NCI-H2107 treated with DMSO at 0.1 percent for 48 hours (cell line): ENCODE measurements at regions not wholly inside any gene's neighbourhood (a gene's known extent, or its start where the extent isn't known, plus 50 kb on each side); places are given as distances from the start of the nearest gene placed in this dataset.

Source experiments
- DNase-seq: peaks from one replicate; lab custom pipeline; 2025; ENCODE audit not compliant: unreplicated experiment; lab: John Stamatoyannopoulos, UW

GRCh38 chr16:54490112-54490488 is 203.5 kb upstream of the IRX3 start:
- DNase-seq = no peak

DNA sequence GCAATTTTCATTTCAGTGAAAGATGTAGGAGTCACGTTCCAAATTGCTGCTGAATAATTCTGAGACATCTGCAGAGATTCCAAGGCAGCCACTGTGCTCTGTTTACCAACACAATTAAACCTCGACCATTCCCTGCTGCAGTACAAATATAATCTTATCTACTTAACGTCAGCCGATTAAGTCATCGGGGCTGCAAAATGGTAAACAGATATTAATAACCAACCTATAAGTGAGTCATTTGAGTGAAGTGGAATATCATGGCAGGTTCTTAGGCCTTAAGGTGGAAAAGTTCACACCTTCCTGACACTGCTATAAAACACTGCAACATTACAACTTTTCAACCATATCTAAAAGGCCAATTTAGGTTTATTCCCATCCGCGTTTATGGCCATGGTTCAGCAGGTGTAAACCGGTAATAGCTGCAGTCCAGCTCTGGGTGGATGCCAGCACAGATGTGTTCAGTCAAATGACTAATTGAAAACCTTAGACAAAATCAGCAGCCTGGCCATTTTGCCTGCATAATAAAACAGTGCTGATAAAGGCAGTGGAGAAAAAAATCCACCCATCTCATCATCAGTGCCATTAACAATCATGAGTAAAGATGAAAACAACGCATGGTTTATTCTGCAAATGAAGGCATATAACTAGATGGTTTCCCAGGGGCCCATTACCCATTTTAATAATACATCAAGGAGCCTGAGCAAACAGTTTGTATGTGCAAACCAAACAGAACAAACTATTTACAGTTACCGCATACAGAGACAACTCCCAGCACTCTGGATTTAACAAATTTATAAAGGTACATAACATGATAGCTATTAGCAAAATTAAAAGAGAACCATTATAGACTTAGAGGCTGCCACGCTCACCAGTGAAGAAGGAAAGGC is 202.9 kb upstream of the IRX3 start:
- DNase-seq = no peak

GRCh38 chr16:54488729-54489128 is 202.1 kb upstream of the IRX3 start:
- no peak for DNase-seq

GRCh38 chr16:54487933-54488332 is 201.3 kb upstream of the IRX3 start:
- no peak for DNase-seq

- DNase-seq = no peak
These were observed 198.1 kb upstream of the IRX3 start for GRCh38 chr16:54484700-54485099.

DNA sequence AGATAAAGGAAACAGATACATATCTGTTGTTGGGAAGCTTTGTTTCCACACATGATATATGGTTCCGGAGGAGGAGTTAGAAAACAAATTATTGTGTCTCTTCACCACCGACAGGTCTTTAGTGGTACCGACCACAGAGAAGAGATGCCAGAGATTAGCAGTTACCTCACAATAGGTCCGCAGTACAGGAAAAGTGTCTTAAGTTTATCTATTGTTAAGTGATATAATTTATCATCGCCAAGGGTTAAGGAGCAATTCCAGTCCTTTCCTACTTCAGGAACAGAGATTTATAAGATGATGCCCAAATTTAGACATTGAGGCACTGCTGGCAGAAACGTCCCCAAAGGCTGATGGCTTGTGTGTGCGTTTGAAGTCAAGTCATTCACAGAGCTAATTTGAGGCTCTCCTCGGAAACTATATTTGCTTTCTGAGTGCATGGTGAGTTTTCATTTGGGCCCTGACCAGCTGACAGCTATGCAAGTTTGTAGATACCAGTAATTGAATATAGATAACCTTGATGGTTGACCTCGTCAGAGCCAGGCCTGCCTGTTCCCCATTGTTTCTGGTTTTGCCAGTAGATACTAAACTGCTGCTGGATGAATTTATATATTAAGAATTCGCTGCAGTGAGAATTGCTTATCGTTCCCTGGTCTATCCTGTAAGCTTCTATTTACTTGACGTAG is 196.4 kb upstream of the IRX3 start:
- no peak for DNase-seq

- DNase-seq = no peak
These were observed 193.8 kb upstream of the IRX3 start for GRCh38 chr16:54480429-54480828.

GRCh38 chr16:54479546-54479945 is 193.0 kb upstream of the IRX3 start:
- no peak for DNase-seq

DNA sequence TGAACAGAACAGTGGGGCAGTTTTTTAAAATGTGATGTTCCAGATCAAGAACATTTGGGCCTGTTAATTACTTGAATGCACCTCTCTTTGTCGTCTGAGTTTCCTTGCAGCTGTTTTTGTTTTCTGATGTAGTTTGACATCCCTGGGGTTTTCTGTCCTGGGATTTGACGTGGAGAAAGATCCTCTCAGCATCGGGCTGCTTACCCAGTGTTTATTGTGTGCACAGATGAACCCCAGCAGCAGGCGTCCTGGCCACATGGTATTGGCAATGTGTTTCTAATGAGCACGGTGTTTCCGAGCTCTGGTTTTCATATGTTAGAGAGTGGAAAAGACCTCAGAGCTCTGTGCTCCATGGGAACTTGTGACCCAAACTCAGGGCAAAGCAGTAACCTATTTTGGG is 191.1 kb upstream of the IRX3 start:
- no peak for DNase-seq

DNA sequence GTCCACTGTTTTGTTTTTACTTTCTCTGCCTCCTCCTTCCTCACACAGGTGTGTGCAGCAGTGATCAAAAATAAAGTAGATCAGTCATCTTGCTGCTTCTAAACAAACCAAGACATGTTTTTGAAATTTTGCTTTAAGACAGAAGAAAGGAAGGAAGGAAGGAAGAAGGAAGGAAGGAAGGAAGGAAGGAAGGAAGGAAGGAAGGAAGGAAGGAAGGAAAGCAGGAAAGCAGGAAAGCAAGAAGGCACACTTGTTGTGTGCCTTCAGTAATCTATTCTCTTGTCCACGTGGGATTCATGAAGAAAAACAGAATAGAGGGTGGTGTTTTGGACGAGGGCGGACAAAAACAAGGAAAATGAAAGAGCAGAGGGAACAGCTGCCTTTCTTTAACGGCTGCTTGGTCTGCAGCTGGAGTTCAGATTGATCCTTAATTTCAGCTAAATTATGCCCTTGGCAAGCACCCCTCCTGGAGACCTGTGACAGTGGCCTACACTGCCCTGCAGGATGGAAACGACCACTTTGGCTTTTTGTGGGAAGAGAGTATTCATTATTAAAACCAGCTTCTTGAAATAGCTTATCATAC is 188.5 kb upstream of the IRX3 start:
- no peak for DNase-seq

- no peak for DNase-seq
These were observed 186.8 kb upstream of the IRX3 start for GRCh38 chr16:54473226-54473993.

- no peak for DNase-seq
These were observed 180.8 kb upstream of the IRX3 start for GRCh38 chr16:54467398-54467797.

- DNase-seq = peak; percentile 3
These were observed 179.6 kb upstream of the IRX3 start for GRCh38 chr16:54466233-54466632.

DNA sequence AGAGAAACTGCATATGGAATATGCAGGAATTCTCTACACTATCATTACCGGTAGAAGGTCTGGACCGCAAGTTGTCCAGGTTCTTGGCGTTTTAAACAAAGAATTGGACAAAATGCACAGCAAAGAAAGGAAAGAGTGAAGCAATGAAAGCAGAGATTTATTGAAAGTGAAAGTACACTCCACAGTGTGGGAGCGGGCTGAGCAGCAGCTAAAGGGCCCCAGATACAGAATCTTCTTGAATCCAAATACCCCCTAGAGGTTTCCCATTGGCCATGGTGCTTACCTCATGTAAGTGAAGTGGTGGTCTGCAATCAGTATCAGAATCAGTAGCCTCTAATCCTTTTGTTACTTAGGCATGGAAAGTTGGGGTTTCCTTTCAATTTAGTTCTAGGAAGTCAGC is 178.5 kb upstream of the IRX3 start:
- no peak for DNase-seq

GRCh38 chr16:54462771-54463170 is 176.2 kb upstream of the IRX3 start:
- no peak for DNase-seq

GRCh38 chr16:54462151-54462651 is 175.6 kb upstream of the IRX3 start:
- no peak for DNase-seq

GRCh38 chr16:54460263-54460860 is 173.8 kb upstream of the IRX3 start:
- no peak for DNase-seq

- DNase-seq = no peak
These were observed 173.1 kb upstream of the IRX3 start for GRCh38 chr16:54459509-54460262.

DNA sequence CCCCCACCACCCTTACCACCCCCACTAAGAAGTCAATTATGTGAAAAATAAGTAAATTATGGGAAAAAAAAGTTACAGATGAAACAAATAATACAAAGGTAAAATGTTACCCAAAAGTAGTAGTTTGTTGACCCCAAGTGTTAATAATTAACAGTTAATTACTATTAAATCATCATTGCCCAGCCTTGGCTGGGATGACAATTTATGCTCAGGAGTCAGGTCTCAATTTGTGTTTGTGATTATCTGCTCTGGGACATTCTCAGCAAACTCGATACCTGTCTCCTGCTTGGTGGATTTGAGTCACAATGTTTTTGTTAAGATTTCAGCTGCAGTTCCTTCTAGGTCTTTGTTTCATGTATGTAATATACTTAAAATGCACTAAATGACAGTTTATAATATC is 172.3 kb upstream of the IRX3 start:
- no peak for DNase-seq

DNA sequence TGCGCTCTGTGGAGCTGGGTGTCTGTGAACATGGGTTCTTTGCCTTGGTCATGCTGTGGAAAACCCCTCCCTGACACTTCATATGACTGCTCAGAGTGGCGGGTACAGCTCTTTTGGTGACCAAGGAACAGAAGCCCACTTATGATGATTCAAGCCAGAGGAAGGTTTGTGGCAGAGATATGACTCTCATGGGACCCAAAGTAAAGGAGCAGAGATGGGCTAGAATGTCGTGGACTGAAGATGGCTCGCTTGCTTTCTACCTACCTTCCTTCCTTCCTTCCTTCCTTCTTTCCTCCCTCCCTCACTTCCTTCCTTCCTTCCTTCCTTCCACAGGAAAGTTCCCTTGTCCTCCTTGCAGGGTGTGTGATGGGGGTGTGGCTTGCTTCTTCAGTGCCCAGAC is 169.7 kb upstream of the IRX3 start:
- no peak for DNase-seq
